ENCODE measurements at regions not wholly inside any gene's neighbourhood (a gene's known extent, or its start where the extent isn't known, plus 50 kb on each side); places are given as distances from the start of the nearest gene placed in this dataset.

DNA sequence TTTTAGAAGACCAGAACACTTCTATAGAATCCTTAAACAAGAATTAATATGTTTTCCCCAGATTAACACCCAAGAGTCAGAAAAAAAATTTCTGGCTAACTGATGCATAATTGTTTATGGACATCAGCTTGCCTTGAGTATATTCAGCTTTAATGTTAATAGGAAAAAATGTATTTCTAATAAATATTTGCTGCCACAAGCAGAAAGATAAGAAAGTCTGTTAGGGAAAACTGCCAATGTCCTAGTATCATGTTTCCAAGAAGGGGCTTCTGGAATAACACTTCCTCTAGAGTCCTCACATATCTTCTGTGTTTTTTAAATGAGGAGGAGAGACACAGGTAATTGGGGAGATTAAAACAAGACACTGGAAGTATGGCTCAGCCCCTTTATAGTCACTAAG is 202.1 kb upstream of the TET2 start:
- no peak for ATAC-seq
- no peaks in the 10 kb centered on the region for H3K4me1 ChIP-seq (ENCODE audit: insufficient read depth, low read length)
- no peak for TF ChIP-seq EZH2 (IDR thresholded peaks at IDR 0.05; ENCODE audit: low read length, unreplicated experiment)
- TF ChIP-seq, protein P1, sequence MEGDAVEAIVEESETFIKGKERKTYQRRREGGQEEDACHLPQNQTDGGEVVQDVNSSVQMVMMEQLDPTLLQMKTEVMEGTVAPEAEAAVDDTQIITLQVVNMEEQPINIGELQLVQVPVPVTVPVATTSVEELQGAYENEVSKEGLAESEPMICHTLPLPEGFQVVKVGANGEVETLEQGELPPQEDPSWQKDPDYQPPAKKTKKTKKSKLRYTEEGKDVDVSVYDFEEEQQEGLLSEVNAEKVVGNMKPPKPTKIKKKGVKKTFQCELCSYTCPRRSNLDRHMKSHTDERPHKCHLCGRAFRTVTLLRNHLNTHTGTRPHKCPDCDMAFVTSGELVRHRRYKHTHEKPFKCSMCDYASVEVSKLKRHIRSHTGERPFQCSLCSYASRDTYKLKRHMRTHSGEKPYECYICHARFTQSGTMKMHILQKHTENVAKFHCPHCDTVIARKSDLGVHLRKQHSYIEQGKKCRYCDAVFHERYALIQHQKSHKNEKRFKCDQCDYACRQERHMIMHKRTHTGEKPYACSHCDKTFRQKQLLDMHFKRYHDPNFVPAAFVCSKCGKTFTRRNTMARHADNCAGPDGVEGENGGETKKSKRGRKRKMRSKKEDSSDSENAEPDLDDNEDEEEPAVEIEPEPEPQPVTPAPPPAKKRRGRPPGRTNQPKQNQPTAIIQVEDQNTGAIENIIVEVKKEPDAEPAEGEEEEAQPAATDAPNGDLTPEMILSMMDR (conservative IDR thresholded peaks at IDR 0.05; ENCODE audit: low read depth, low read length): no peak
- H3K4me2 ChIP-seq (ENCODE audit: low read length): no peak overlapping the region
- POLR2A ChIA-PET (ENCODE audit: unreplicated experiment): no interaction called here
- no peaks in the 10 kb centered on the region for H3K9me2 ChIP-seq (replicated peaks; ENCODE audit: low read length)
- no TSS peak for BruUV-seq (replicated peaks)
- H2AFZ ChIP-seq (ENCODE audit: low read length): no peak overlapping the region
- no peaks in the 10 kb centered on the region for H3K79me2 ChIP-seq (ENCODE audit: low read length)
- no peaks in the 10 kb centered on the region for H3K27me3 ChIP-seq (ENCODE audit: low read length)
- H3K27ac ChIP-seq (ENCODE audit: low read length): no peak overlapping the region
- CTCF ChIA-PET: no interaction called here
- no peaks in the 10 kb centered on the region for H3K36me3 ChIP-seq (ENCODE audit: low read depth, low read length)
- no peaks in the 10 kb centered on the region for H4K20me1 ChIP-seq (ENCODE audit: low read length)
- no peak for DNase-seq
- H3K4me3 ChIP-seq (ENCODE audit: low read length): no peak overlapping the region
- no peak overlapping the region for H3K9ac ChIP-seq (ENCODE audit: low read length)
- H3K9me3 ChIP-seq (ENCODE audit: low read length): no peaks in the 10 kb centered on the region
- intact Hi-C loops (cut with micrococcal nuclease): no loop called here
- H3F3A ChIP-seq (ENCODE audit: low read length, unreplicated experiment): no peaks in the 10 kb centered on the region

DNA sequence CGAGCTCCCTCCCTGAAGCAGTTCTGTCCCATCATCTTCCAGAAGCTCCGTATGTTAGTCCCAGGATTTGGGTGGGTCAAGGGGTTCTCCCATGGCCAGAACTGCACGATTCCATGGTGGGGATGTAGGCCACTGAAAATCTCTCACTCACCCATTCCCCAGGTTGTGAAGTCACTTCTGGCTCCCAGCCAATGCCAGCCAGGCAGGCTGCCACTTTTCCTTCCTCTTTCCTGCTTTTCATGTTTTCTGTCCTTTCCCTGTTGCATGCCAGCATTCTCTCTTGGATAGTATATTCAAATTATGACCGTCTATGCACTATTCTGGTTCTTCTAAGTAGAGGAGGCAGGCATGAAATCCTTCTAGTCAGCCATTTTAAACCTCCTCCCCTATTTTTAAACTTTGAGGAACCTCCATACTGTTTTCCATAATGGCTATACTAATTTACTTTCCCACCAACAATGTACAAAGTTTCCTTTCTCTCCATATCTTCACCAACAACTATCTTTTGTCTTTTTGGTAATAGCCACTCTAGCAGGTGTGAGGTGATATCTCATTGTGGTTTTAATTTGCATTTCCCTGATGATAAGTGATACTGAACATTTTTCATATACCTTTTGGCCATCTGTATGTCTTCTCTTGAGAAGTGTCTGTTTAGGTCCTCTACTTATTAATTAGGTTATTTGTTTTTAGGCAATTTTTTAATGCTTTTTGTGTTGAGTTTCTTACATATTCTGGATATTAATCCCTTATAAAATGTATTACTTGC is 182.1 kb upstream of the TET2 start:
- Histone ChIP-seq H3K4me2 (ENCODE audit: low read length) (no peak overlapping the region), H3K27ac (ENCODE audit: low read length) (no peak overlapping the region), H3K36me3 (ENCODE audit: low read depth, low read length) (no peaks in the 10 kb centered on the region), H3K9ac (ENCODE audit: low read length) (no peak overlapping the region), H3K27me3 (ENCODE audit: low read length) (no peaks in the 10 kb centered on the region), H3K9me2 (replicated peaks; ENCODE audit: low read length) (no peaks in the 10 kb centered on the region), H2AFZ (ENCODE audit: low read length) (no peak overlapping the region), H3K4me1 (ENCODE audit: insufficient read depth, low read length) (peaks cover 11% of the 10 kb centered on the region), H3K4me3 (ENCODE audit: low read length) (no peak overlapping the region), H3K9me3 (ENCODE audit: low read length) (no peaks in the 10 kb centered on the region), H4K20me1 (ENCODE audit: low read length) (no peaks in the 10 kb centered on the region), H3F3A (ENCODE audit: low read length, unreplicated experiment) (no peaks in the 10 kb centered on the region), H3K79me2 (ENCODE audit: low read length) (no peaks in the 10 kb centered on the region)
- DNase-seq: no peak
- intact Hi-C loops (cut with micrococcal nuclease): no loop called here
- BruUV-seq (replicated peaks): no TSS peak
- TF ChIP-seq EZH2phosphoT487 (IDR thresholded peaks at IDR 0.05; ENCODE audit: borderline replicate concordance, low read length): no peak
- TF ChIP-seq, protein P1 (conservative IDR thresholded peaks at IDR 0.05; ENCODE audit: low read depth, low read length): no peak
- ChIA-PET POLR2A (ENCODE audit: unreplicated experiment) (no interaction called here), CTCF (no interaction called here)
- ATAC-seq: no peak

DNA sequence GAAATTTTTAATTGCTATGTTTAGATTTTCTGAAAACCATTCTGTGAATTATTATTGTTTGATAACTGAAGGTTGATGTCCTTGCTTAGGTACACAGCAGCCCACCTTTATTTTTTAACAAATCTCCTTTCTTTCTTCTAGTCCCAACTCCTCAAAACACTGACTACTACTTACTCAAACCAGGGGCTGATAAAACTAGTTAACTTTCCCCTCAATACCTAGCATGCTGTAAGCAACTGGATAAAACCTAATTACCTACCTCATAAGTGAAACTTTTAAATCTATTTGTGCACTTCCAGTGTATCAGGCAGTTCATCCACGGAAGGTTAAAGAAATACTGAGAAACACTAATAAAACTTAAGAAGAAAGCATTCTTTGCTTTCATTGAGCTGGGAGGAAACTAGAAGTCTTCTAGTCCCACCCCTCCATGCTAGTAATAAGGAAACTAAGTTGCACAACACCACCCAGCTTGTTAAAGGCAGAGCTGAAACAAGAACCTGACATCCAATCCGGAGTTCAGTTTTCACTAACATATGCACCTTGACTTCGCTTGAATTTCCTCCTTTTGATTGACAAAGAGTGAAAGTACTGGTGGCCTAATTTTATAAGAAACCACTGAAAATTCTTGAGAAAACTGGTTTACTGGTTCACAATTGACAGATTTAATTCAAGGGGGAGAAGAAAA is 180.2 kb upstream of the TET2 start:
- H3F3A ChIP-seq (ENCODE audit: low read length, unreplicated experiment): no peaks in the 10 kb centered on the region
- H3K79me2 ChIP-seq (ENCODE audit: low read length): no peaks in the 10 kb centered on the region
- intact Hi-C loops (cut with micrococcal nuclease): no loop called here
- H3K27me3 ChIP-seq (ENCODE audit: low read length): no peaks in the 10 kb centered on the region
- peak overlapping the region; percentile 46; the same call in 1 of the 2 replicates for H3K9ac ChIP-seq (ENCODE audit: low read length)
- peak overlapping the region; percentile 44 for H3K4me3 ChIP-seq (ENCODE audit: low read length)
- ChIA-PET POLR2A (ENCODE audit: unreplicated experiment) (no interaction called here), CTCF (no interaction called here)
- H3K9me3 ChIP-seq (ENCODE audit: low read length): no peaks in the 10 kb centered on the region
- no peaks in the 10 kb centered on the region for H3K9me2 ChIP-seq (replicated peaks; ENCODE audit: low read length)
- TF ChIP-seq EZH2phosphoT487 (IDR thresholded peaks at IDR 0.05; ENCODE audit: borderline replicate concordance, low read length): no peak
- no peak for ATAC-seq
- H3K4me1 ChIP-seq (ENCODE audit: insufficient read depth, low read length): peaks cover 19% of the 10 kb centered on the region
- peak overlapping the region; percentile 52 for H2AFZ ChIP-seq (ENCODE audit: low read length)
- BruUV-seq (replicated peaks): no TSS peak
- H3K27ac ChIP-seq (ENCODE audit: low read length): peak overlapping the region; percentile 85
- peak overlapping the region; percentile 75 for H3K4me2 ChIP-seq (ENCODE audit: low read length)
- no peaks in the 10 kb centered on the region for H3K36me3 ChIP-seq (ENCODE audit: low read depth, low read length)
- DNase-seq: peak; percentile 37
- H4K20me1 ChIP-seq (ENCODE audit: low read length): no peaks in the 10 kb centered on the region

Measured in PC-3 (cell line).